DND-41 (cell line): ENCODE measurements at regions not wholly inside any gene's neighbourhood (a gene's known extent, or its start where the extent isn't known, plus 50 kb on each side); places are given as distances from the start of the nearest gene placed in this dataset.

ENCODE experiments used
- EZH2 ChIP-seq: IDR thresholded peaks from 3 replicates; pipeline ENCODE4 v1.6.1; 2012; ENCODE audit warnings: borderline replicate concordance, low read depth, mild to moderate bottlenecking, moderate library complexity, low read length, inconsistent platforms; ENCODE audit not compliant: severe bottlenecking
- TF ChIP-seq, protein P1 (sequence below): IDR thresholded peaks from 2 replicates; pipeline ENCODE4 v1.5.1; 2012; ENCODE audit warnings: borderline replicate concordance, low read length, moderate library complexity, mild to moderate bottlenecking; ENCODE audit not compliant: poor library complexity, severe bottlenecking; ENCODE audit errors: extremely low read depth

GRCh38 chr6:40274058-40274457 is 313.1 kb downstream of the LRFN2 start:
- TF ChIP-seq, protein P1, sequence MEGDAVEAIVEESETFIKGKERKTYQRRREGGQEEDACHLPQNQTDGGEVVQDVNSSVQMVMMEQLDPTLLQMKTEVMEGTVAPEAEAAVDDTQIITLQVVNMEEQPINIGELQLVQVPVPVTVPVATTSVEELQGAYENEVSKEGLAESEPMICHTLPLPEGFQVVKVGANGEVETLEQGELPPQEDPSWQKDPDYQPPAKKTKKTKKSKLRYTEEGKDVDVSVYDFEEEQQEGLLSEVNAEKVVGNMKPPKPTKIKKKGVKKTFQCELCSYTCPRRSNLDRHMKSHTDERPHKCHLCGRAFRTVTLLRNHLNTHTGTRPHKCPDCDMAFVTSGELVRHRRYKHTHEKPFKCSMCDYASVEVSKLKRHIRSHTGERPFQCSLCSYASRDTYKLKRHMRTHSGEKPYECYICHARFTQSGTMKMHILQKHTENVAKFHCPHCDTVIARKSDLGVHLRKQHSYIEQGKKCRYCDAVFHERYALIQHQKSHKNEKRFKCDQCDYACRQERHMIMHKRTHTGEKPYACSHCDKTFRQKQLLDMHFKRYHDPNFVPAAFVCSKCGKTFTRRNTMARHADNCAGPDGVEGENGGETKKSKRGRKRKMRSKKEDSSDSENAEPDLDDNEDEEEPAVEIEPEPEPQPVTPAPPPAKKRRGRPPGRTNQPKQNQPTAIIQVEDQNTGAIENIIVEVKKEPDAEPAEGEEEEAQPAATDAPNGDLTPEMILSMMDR: no peak
- TF ChIP-seq EZH2: no peak
